Endothelial cell of umbilical vein (primary cell): ENCODE measurements at regions not wholly inside any gene's neighbourhood (a gene's known extent, or its start where the extent isn't known, plus 50 kb on each side); places are given as distances from the start of the nearest gene placed in this dataset.

Experiments used
- BruUV-seq: library from RNA; stranded (reverse); fragments of 400-500 nt; replicated peaks from 2 replicates; lab custom pipeline; 2021; lab: Mats Ljungman, UMichigan
- CTCF ChIA-PET: fragments of 300-600, 350-600 bp; sonication (Branson Sonifier 250); formaldehyde crosslinking; loops from one replicate; lab custom pipeline; 2021; ENCODE audit warnings: antibody characterized with exemption, inconsistent platforms; lab: Charles Lee
- POLR2A ChIA-PET: fragments of 300-600, 350-600 bp; sonication (Branson Sonifier 250); formaldehyde crosslinking; loops from one replicate; lab custom pipeline; 2021; ENCODE audit warnings: antibody characterized with exemption, inconsistent platforms; lab: Charles Lee
- DNase-seq: peaks from one replicate; pipeline ENCODE4 v3.0.0-alpha.2; 2011; ENCODE audit warnings: low read depth, low spot score
- FAIRE-seq: peaks from 2 replicates; lab custom pipeline; 2011; peaks lifted over from hg19 to GRCh38; lab: Jason Lieb, UNC
- H2AFZ ChIP-seq: 2 replicates; pipeline ENCODE4 v1.6.0; 2012; ENCODE audit warnings: low read depth, low read length, control low read depth, inconsistent platforms
- H3K27ac ChIP-seq: 2 replicates; pipeline ENCODE4 v1.5.1; 2011; ENCODE audit warnings: low read depth, mild to moderate bottlenecking, control low read depth, low read length, moderate library complexity; ENCODE audit not compliant: insufficient read depth
- H3K27me3 ChIP-seq, 2 experiments: 2 replicates each; pipeline versions ENCODE4 v1.6.0 to v1.6.1; 2011; ENCODE audit warnings: low read length in 2 of 2, mixed read lengths in 1 of 2; ENCODE audit not compliant: control insufficient read depth in 2 of 2, insufficient read depth in 2 of 2
- H3K36me3 ChIP-seq, 2 experiments: 2 replicates in 1 of 2; 3 replicates in 1 of 2; pipeline ENCODE4 v1.5.1; 2011; ENCODE audit warnings: low read length in 2 of 2, mild to moderate bottlenecking in 1 of 2, moderate library complexity in 1 of 2; ENCODE audit not compliant: control insufficient read depth in 2 of 2, insufficient read depth in 2 of 2; ENCODE audit errors: extremely low read depth in 1 of 2
- H3K4me1 ChIP-seq: 3 replicates; pipeline ENCODE4 v1.5.1; 2011; ENCODE audit warnings: mild to moderate bottlenecking, low read length; ENCODE audit not compliant: control insufficient read depth, insufficient read depth; ENCODE audit errors: extremely low read depth
- H3K4me2 ChIP-seq: 2 replicates; pipeline ENCODE4 v1.6.1; 2011; ENCODE audit warnings: low read length, control low read depth, mixed read lengths; ENCODE audit not compliant: insufficient read depth
- H3K4me3 ChIP-seq, 3 experiments: fragments of 200-600 bp in 1 of 3; sonication (generic), shearing (Covaris generic) in 1 of 3; replicated peaks in 1 of 3; 2 replicates each; pipeline ENCODE4 v1.5.1; 2011 to 2016; ENCODE audit warnings: control low read depth in 3 of 3, low read length in 3 of 3, mild to moderate bottlenecking in 2 of 3, inconsistent platforms in 1 of 3, low read depth in 1 of 3, moderate library complexity in 1 of 3; ENCODE audit not compliant: insufficient read depth in 1 of 3
- H3K79me2 ChIP-seq: 2 replicates; pipeline ENCODE4 v1.6.0; 2012; ENCODE audit warnings: low read length, inconsistent platforms; ENCODE audit not compliant: control insufficient read depth, insufficient read depth
- H3K9ac ChIP-seq: replicated peaks from 2 replicates; pipeline ENCODE3; 2011; ENCODE audit warnings: low read length, control low read depth; ENCODE audit not compliant: insufficient read depth; ENCODE audit errors: extremely low read depth
- H3K9me1 ChIP-seq: replicated peaks from 3 replicates; pipeline ENCODE4 v1.6.0; 2011; ENCODE audit warnings: mild to moderate bottlenecking, low read length; ENCODE audit not compliant: control insufficient read depth, insufficient read depth; ENCODE audit errors: extremely low read depth
- H3K9me3 ChIP-seq: replicated peaks from 2 replicates; pipeline ENCODE4 v1.5.1; 2012; ENCODE audit warnings: low read length, inconsistent platforms; ENCODE audit not compliant: control insufficient read depth, insufficient read depth
- H4K20me1 ChIP-seq: replicated peaks from 2 replicates; pipeline ENCODE3; 2011; ENCODE audit warnings: mild to moderate bottlenecking, low read length; ENCODE audit not compliant: control insufficient read depth, insufficient read depth; ENCODE audit errors: extremely low read depth
- EZH2 ChIP-seq: IDR thresholded peaks from 2 replicates; pipeline ENCODE4 v1.6.1; 2012; ENCODE audit warnings: borderline replicate concordance, low read depth, mild to moderate bottlenecking, moderate library complexity, low read length, inconsistent platforms; ENCODE audit not compliant: severe bottlenecking
- FOS ChIP-seq: IDR thresholded peaks from 2 replicates; pipeline ENCODE4 v1.6.1; 2011; ENCODE audit warnings: mild to moderate bottlenecking, low read length, moderate library complexity, borderline replicate concordance; ENCODE audit not compliant: insufficient read depth
- GATA2 ChIP-seq: IDR thresholded peaks from 2 replicates; pipeline ENCODE4 v1.7.0; 2011; ENCODE audit warnings: low read depth, mild to moderate bottlenecking, moderate library complexity, mixed read lengths, low read length; ENCODE audit not compliant: insufficient read length, insufficient read depth
- JUN ChIP-seq: IDR thresholded peaks from 2 replicates; pipeline ENCODE4 v1.6.1; 2011; ENCODE audit warnings: borderline replicate concordance, low read depth; ENCODE audit not compliant: insufficient read length, insufficient read depth
- MAX ChIP-seq: IDR thresholded peaks from 2 replicates; pipeline ENCODE4 v1.6.1; 2011; ENCODE audit not compliant: insufficient read depth, insufficient read length
- MYC ChIP-seq: IDR thresholded peaks from one replicate; pipeline ENCODE4 v1.6.1; 2011; ENCODE audit warnings: mild to moderate bottlenecking, low read depth, low read length
- POLR2A ChIP-seq: IDR thresholded peaks from 2 replicates; pipeline ENCODE4 v1.6.1; 2012; ENCODE audit warnings: low read depth, mild to moderate bottlenecking, control low read depth, low read length
- POLR2AphosphoS5 ChIP-seq: IDR thresholded peaks from 2 replicates; pipeline ENCODE4 v1.6.1; 2012; ENCODE audit warnings: low read depth, mild to moderate bottlenecking, control low read depth, low read length, moderate library complexity; ENCODE audit not compliant: insufficient read depth
- dilution Hi-C: fragments of 300-500 bp; cut with MboI; formaldehyde crosslinking; loops from one replicate; pipeline ENCODE4 v1.15.0; 2019; ENCODE audit warnings: low sequenced_read_pairs; ENCODE audit not compliant: extremely low pct_ligation_motif_present
- intact Hi-C: fragments of 100-400 bp; cut with micrococcal nuclease; formaldehyde crosslinking; loops from one replicate; pipeline ENCODE4 v1.10.0; 2022
- TF ChIP-seq, protein P1 (sequence below), 2 donors: IDR thresholded peaks; 1 replicate in 1 of 2; 2 replicates in 1 of 2; pipeline ENCODE4 v1.5.1; 2011; ENCODE audit warnings: low read length in 2 of 2, mild to moderate bottlenecking in 2 of 2, moderate library complexity in 2 of 2, control low read depth in 1 of 2, inconsistent platforms in 1 of 2, low read depth in 1 of 2; ENCODE audit not compliant: insufficient read depth in 1 of 2; ENCODE audit errors: extremely low read depth in 1 of 2

DNA sequence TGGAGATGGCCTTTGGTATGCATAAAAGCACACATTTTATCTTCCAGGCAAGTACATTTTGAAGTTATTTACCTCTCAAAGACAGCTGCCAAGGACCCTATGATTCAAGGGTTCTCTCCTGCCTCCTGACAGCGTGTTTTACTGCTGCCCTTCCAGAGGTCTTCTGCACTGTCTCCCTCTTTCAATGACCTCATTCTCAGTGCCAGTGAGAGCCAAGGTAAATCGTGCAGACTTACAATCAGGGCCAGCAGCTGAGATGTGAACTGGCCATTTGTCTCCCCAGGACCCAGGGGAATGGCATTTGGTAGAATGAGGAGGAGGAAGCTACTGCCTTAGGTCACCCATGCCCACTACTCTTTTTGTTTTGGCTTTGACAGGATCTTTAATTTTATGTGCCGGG, 84.2 kb upstream of the FGGY start:
- Histone ChIP-seq H3K9me3 (no peaks in the 10 kb centered on the region), H3K36me3 (no peaks in the 10 kb centered on the region), H2AFZ (no peak overlapping the region), H3K79me2 (no peaks in the 10 kb centered on the region), H3K9me1 (no peaks in the 10 kb centered on the region), H3K27me3 (no peaks in the 10 kb centered on the region), H3K27ac (no peak overlapping the region), H3K4me2 (no peak overlapping the region), H3K4me1 (no peaks in the 10 kb centered on the region), H3K4me3 (no peak overlapping the region), H3K9ac (no peak overlapping the region), H4K20me1 (no peaks in the 10 kb centered on the region)
- dilution Hi-C loops = no loop called here
- ChIA-PET CTCF (interaction anchor here (2.1 kb wide), 1 partner anchor 31 kb away, joined by 5 read pairs; no protein-coding TSS in a partner anchor), POLR2A (no interaction called here)
- no TSS peak for BruUV-seq
- no peak for DNase-seq
- intact Hi-C loops = no loop called here
- no peak for FAIRE-seq
- TF ChIP-seq GATA2 = no peak
- no peak for TF ChIP-seq POLR2A
- TF ChIP-seq MAX = no peak
- TF ChIP-seq EZH2 = no peak
- no peak for TF ChIP-seq JUN
- TF ChIP-seq MYC = no peak
- TF ChIP-seq, protein P1, sequence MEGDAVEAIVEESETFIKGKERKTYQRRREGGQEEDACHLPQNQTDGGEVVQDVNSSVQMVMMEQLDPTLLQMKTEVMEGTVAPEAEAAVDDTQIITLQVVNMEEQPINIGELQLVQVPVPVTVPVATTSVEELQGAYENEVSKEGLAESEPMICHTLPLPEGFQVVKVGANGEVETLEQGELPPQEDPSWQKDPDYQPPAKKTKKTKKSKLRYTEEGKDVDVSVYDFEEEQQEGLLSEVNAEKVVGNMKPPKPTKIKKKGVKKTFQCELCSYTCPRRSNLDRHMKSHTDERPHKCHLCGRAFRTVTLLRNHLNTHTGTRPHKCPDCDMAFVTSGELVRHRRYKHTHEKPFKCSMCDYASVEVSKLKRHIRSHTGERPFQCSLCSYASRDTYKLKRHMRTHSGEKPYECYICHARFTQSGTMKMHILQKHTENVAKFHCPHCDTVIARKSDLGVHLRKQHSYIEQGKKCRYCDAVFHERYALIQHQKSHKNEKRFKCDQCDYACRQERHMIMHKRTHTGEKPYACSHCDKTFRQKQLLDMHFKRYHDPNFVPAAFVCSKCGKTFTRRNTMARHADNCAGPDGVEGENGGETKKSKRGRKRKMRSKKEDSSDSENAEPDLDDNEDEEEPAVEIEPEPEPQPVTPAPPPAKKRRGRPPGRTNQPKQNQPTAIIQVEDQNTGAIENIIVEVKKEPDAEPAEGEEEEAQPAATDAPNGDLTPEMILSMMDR (IDR thresholded peaks at IDR 0.05; ENCODE audit: extremely low read depth in 1 of 2, insufficient read depth in 1 of 2, low read depth in 1 of 2, low read length in 2 of 2) = no peak
- TF ChIP-seq POLR2AphosphoS5 = no peak
- TF ChIP-seq FOS = no peak
